HuH-7.5 (cell line): ENCODE measurements at regions not wholly inside any gene's neighbourhood (a gene's known extent, or its start where the extent isn't known, plus 50 kb on each side); places are given as distances from the start of the nearest gene placed in this dataset.
"Not testable (repeated sequence)": the region's sequence is repeated elsewhere in the genome, so short reads cannot be mapped to it uniquely, and the experiment has no call there.

Source experiments
- DNase-seq: peaks from one replicate; pipeline ENCODE4 v3.0.0; 2011; ENCODE audit warnings: low spot score

DNA sequence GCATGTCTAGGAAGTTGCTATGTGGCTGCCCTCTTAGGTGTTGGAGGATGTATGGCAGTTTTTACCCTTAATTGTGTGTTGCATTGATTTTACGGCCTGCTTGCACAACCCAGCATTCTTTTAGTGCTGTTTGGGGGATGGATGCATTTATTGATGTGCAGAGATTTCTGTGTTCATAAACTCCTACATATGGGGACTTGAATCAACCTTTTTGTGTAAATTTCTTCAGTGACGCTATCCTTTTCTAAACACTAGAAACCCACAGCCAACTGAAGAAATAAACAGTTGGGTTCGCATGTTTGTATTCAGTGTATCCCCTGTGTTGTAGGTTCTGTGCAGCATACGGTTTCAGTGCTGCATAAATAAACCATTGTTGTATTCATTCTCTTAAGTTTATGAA lies 263.7 kb downstream of the RASEF start:
- no peak for DNase-seq

DNA sequence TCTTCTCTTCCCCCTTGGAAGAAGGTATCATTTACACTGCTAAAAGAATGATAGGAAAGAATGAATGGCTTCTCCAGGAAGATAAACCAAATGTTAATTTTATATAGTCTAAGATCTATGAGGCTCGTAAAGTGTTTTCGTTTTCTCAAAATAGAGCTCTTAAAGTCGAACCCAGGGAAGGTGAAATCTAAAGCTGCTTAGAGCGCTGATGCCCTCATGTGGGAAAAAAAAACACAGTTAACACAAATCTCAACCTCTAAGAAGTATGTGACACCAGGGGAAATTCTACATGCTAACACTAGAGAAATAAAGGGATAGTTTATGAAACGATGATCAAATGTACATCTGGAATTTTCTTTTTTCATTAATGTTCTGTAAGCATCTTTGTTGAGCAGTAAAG lies 257.9 kb downstream of the RASEF start:
- DNase-seq = no peak

DNA sequence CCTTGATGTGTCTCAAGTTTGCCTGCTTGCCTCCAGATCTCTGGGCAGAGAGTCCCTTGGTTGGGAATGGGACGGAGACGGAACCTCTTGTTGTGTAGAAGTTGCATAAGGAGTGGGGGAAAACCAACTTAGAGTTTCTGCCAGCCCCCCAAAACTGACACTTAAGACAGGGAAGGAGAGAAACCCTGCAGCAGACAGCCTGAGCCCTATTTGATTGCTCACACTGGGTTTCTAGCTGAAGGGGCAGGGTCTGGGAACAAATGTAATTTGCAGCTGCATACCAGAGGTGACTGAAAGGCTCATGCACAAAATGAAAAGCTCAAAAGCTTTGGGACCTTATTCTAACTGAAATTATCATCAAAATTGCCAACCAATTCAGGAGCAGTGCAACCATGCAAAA lies 254.5 kb downstream of the RASEF start:
- no peak for DNase-seq

DNA sequence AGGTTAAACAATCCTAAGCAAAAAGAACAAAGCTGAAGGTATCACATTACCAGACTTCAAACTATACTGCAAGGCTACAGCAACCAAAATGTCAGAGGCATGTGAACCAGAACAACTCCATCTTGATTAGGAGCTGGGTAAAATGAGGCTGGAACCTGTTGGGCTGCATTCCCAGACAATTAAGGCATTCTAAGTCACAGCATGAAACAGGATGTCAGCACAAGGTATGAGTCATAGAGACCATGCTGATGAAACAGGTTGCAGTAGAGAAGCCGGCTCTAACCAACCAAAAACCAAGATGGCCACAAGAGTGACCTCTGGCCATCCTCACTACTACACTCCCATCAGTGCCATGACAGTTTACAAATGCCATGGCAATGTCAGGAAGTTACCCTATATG lies 252.0 kb downstream of the RASEF start:
- no peak for DNase-seq

DNA sequence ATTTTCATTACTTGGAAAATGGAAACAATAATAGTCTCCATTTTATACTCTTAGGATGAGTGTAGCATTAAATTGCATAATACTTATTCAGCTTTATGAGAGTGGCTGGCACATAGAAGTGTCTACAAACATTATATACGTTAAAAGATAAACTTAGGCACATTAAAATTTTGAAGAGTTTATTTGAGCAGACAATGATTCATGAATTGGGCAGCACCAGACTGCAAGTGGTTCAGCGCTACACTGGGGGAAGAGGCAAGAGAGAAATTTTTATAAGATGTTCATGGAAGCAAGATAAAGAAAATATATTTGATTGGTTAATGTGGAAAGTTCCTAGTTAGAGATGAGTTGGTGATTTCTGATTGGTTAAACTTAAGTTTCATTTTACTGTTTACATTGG lies 243.7 kb downstream of the RASEF start:
- DNase-seq = no peak

DNA sequence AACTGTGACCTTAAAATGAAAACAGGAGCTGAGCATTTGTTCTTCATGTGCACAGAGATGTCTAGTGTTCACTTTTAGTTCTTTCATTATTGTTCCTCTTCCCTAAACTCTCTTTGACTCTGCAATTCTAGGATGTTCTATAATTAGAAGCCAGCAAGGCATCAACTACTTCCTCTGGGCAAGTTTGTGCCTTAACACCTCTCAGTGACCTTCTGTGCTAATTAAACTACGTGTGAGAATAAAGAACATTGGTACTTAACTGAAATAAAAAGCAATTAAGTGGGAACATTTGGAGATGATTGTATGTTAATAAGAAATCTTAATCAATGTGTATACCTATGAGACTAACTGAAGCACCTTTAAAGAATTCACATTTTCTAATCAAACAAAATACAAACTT lies 242.8 kb downstream of the RASEF start:
- DNase-seq = no peak

DNA sequence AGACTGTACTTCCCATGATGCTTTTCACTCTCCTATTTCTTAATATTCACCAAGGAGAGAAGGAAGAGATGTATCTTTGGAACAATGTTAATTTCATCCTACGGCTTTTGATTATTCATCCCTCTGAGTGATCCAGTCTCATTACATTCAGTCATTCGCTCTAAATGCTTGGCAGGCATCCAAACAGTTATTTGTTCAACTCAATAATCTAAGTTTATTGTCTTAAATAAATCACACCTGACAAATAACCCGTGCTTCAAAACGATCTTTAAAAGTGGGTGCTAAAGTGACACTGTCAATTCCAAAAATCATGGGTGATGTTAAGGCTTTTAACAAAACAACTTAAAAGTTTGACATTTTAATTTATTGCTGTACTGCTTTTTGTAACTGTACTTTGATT lies 233.1 kb downstream of the RASEF start:
- DNase-seq = no peak

- no peak for DNase-seq
These were observed 197.4 kb downstream of the RASEF start for GRCh38 chr9:82865524-82865923.

DNA sequence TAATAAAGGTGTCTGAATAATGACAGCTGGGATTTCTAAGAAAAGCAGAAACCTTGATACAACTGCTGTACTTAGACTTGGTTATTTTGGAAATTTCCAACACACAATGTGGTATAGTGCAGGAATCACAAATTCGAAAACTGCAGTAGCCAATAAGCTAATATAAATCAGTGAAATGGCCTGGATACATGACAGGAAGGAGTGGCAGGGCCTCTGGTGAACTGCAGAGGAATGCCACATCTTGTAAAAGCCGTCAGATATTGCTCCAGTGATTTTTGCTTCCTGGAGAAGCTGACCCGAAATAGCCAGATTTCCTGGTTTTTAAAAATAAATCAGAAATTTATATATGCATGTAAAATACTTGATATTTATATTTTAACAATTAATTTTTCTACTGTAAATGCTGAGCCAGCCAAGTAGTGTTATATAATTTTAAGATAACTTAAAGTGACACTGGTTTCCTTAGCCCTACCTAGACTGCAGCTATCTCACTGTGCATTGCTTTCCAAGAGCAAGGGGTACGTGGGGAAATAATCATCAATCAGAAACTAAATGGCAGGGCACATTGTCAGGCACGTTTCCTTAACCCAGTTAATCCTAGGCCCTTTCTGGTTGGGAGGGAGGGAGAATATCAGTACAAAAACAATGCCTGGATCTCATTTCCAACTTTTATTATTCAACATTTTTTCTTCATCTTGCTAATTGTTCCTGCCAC lies 182.4 kb downstream of the RASEF start:
- DNase-seq = no peak

- no peak for DNase-seq
These were observed 180.8 kb downstream of the RASEF start for GRCh38 chr9:82882138-82882537.

GRCh38 chr9:82882748-82883147 lies 180.2 kb downstream of the RASEF start:
- no peak for DNase-seq

DNA sequence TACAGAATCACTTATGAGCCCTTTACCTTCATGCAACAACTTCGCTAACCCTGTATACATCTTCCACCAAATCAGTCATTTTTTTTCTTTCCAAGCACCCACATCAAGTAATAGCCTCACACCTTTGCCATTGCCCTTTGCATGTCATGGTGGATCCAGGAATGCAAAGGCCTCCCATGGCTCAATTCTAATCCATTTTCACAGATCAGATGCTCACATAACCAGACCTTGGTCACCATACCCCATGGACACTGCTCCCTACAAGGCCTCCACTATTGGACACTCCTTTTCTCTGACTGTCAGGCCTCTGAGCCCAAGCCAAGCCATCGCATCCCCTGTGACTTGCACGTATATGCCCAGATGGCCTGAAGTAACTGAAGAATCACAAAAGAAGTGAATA lies 179.5 kb downstream of the RASEF start:
- no peak for DNase-seq

DNA sequence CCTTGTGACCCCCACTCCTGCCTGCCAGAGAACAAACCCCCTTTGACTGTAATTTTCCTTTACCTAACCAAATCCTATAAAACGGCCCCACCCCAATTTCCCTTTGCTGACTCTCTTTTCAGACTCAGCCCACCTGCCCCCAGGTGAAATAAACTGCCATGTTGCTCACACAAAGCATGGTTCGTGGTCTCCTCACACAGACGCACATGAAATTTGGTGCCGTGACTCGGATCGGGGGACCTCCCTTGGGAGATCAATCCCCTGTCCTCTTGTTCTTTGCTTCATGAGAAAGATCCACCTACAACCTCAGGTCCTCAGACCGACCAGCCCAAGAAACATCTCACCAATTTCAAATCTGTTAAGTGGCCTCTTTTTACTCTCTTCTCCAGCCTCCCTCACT lies 179.0 kb downstream of the RASEF start:
- not testable (repeated sequence) for DNase-seq

GRCh38 chr9:82890401-82890800 lies 172.5 kb downstream of the RASEF start:
- no peak for DNase-seq

DNA sequence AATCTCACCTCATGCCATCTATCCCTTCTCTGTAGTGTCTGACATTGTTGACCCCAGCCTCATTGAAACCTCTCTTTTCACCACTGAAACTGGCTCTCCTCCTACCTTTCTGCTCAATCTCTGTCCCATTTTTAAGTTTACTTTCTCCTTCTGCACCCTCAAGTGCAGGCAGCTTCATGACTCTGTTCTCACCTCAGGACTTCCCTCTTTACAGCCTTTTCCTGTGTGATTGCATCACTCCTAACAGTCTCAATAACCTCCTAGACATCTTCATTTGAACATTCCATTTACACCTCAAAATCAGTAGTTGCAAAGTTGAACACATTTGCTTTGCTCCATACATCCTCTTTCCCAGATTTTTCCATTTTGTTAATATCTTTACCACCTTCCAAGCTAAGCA lies 172.1 kb downstream of the RASEF start:
- DNase-seq = no peak

GRCh38 chr9:82891321-82891720 lies 171.6 kb downstream of the RASEF start:
- no peak for DNase-seq

- DNase-seq = no peak
These were observed 169.4 kb downstream of the RASEF start for GRCh38 chr9:82893549-82893948.

- no peak for DNase-seq
These were observed 168.4 kb downstream of the RASEF start for GRCh38 chr9:82894548-82894947.

DNA sequence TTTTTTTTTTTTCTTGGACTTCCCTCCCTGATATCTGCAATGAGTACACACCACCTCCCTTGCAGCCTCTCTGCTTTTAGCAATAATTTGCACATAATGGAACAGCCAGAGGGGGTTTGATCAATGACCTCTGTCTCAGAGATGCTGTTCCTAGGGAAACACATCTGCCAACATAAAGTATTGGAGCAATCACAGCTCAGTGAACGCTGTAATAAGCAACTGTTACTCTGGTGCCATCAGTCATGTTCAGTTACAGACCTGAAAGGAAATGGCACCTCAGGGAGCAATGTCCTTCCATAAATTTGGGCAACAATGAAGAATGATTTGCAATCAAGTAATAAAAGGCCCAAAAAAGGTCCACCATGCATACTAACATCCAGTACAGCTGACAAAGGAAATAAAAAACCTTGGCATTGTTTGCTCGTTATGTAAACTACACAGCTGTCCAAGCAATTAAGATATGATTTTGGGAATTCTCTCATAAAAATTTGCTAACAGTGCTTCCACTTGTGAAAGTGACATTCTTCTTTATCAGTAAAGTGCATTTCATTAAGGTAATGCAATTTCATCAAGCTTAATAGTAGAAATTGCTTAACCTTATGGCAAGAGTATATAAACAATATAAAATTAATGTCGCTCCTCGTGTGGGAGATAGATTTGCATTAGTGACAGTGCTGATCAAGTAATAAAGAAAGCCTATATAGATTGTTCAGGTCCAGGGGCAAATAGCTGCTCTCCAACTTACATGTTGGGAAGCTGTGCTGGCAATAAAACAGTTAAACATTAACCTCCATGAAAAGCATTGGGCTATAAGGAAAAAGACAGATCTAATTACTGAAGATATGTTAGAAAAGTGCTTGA lies 167.8 kb downstream of the RASEF start:
- DNase-seq = no peak

- DNase-seq = no peak
These were observed 167.2 kb downstream of the RASEF start for GRCh38 chr9:82895822-82896110.

DNA sequence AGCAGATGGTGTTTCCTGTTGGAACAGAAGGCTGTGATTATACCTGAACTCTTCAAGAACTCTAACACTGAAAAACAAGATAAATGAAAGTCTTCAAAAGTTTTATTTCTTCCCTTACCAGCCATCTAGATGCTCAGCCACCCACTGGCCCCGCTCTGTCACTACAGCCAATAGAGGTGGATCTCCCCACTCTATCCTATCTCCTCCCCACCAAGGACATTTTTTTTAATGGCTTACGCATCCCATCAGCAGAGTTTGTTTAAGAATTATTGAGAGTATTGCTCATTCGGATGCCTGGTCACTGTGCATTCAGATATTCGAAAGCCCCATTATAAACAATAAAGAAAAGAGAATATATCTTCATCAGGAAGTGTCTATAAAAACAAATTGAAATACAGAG lies 159.4 kb downstream of the RASEF start:
- no peak for DNase-seq

GRCh38 chr9:82911996-82912395 lies 150.9 kb downstream of the RASEF start:
- DNase-seq = no peak

DNA sequence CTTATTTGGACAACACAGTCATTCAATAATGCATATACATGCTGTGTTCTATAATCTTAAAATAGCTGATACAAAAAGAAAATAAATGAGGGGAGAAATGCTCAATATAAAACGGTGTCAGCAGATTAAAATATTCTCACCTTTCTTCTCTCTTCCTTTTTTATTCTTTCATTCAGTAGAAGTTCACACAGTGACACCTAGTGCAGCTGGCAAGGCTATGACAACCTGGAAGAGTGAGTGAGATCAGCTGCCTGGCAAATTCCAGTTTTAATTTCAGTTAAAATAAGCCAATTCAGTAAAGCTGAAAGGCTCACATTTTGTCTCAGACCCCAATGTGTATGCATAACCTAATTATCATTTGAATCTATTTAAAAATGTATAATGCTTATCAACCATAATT lies 150.3 kb downstream of the RASEF start:
- DNase-seq = no peak

DNA sequence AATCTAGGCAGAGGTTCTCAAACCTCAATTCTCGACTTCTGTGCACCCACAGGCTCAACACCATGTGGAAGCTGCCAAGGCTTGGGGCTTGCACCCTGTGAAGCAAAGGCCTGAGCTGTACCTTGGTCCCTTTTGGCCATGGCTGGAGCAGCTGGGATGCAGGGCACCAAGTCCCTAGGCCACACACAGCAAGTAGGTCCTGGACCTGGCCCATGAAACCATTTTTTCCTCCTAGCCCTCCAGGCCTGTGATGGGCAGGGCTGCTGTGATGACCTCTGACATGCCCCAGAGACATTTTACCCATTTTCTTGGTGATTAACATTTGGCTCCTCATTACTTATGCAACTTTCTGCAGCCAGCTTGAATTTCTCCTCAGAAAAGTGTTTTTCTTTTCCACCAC lies 146.7 kb downstream of the RASEF start:
- DNase-seq = not testable (repeated sequence)
